Thymus (tissue), 11 donors: ENCODE measurements at regions not wholly inside any gene's neighbourhood (a gene's known extent, or its start where the extent isn't known, plus 50 kb on each side); places are given as distances from the start of the nearest gene placed in this dataset.

Experiments used
- DNase-seq, 9 donors: peaks; one replicate each; pipeline ENCODE4 v3.0.0-alpha.2; 2013; ENCODE audit warnings: low spot score in 9 of 9, low read depth in 6 of 9, missing footprints in 1 of 9
- H3K27ac ChIP-seq, 2 donors: one replicate each; pipeline ENCODE4 v1.5.1; 2013; ENCODE audit warnings: control low read depth in 1 of 2, low read depth in 1 of 2, low read length in 1 of 2, mild to moderate bottlenecking in 1 of 2, moderate library complexity in 1 of 2
- H3K27me3 ChIP-seq, 2 donors: one replicate each; pipeline ENCODE4 v1.5.1; 2013; ENCODE audit warnings: low read length in 1 of 2; ENCODE audit not compliant: control insufficient read depth in 2 of 2, insufficient read depth in 1 of 2
- H3K36me3 ChIP-seq, 2 donors: one replicate each; pipeline ENCODE4 v1.5.1; 2013; ENCODE audit warnings: low read length in 1 of 2, mild to moderate bottlenecking in 1 of 2, moderate library complexity in 1 of 2; ENCODE audit not compliant: control insufficient read depth in 2 of 2, insufficient read depth in 2 of 2
- H3K4me1 ChIP-seq, 2 donors: one replicate each; pipeline ENCODE4 v1.5.1; 2013; ENCODE audit warnings: low read length in 2 of 2; ENCODE audit not compliant: control insufficient read depth in 2 of 2, insufficient read depth in 2 of 2
- H3K4me3 ChIP-seq, 2 donors: one replicate each; pipeline ENCODE4 v1.5.1; 2013; ENCODE audit warnings: low read length in 2 of 2, control low read depth in 1 of 2, mild to moderate bottlenecking in 1 of 2
- H3K9me3 ChIP-seq, 2 donors: one replicate each; pipeline ENCODE4 v1.5.1; 2013; ENCODE audit warnings: low read length in 1 of 2, mild to moderate bottlenecking in 1 of 2; ENCODE audit not compliant: control insufficient read depth in 2 of 2, insufficient read depth in 1 of 2
- WGBS: extraction: QIAGEN DNeasy Blood & Tissue Kit; methylation state at CpG from one replicate; pipeline ENCODE4 v1.1.7; 2013; 5-methylcytosine and 5-hydroxymethylcytosine counted together
- donor health status: healthy.

DNA sequence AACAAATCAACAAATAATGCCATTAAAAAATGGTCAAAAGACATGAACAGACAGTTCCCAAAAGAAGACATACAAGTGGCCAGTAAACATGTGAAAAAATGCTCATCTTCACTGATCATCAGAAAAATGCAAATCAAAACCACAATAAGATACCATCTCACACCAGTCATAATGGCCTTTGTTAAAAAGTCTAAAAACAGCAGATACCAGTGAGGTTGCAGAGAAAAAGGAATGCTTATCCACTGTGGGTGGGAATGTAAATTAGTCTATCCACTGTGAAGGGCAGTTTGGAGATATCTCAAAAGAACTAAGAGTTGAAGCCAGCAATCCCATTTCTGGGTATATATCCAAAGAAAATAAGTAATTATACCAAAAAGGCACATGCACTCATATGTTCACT, 668.1 kb upstream of the CPEB2 start:
- Histone ChIP-seq H3K9me3 (no peaks in the 10 kb centered on the region), H3K27me3 (no peaks in the 10 kb centered on the region), H3K27ac (no peak overlapping the region), H3K4me3 (no peak overlapping the region), H3K4me1 (no peaks in the 10 kb centered on the region), H3K36me3 (no peaks in the 10 kb centered on the region)
- no peak for DNase-seq

- no peak overlapping the region for H3K4me3 ChIP-seq
- no peak overlapping the region for H3K27ac ChIP-seq
- H3K4me1 ChIP-seq: no peaks in the 10 kb centered on the region
- no peaks in the 10 kb centered on the region for H3K36me3 ChIP-seq
- no peaks in the 10 kb centered on the region for H3K9me3 ChIP-seq
- no peaks in the 10 kb centered on the region for H3K27me3 ChIP-seq
- WGBS: 97% methylated on average over 3 of the region's 3 CpGs
- no peak for DNase-seq
These were observed 666.4 kb upstream of the CPEB2 start for GRCh38 chr4:14335872-14336271.

GRCh38 chr4:14336656-14337055, 665.6 kb upstream of the CPEB2 start:
- Histone ChIP-seq H3K9me3 (no peaks in the 10 kb centered on the region), H3K4me1 (no peaks in the 10 kb centered on the region), H3K27ac (no peak overlapping the region), H3K4me3 (no peak overlapping the region), H3K36me3 (no peaks in the 10 kb centered on the region), H3K27me3 (no peaks in the 10 kb centered on the region)
- WGBS: 65% methylated on average over 2 of the region's 2 CpGs
- DNase-seq: no peak

GRCh38 chr4:14337892-14338584, 664.2 kb upstream of the CPEB2 start:
- Histone ChIP-seq H3K27me3 (no peaks in the 10 kb centered on the region), H3K4me1 (no peaks in the 10 kb centered on the region), H3K36me3 (no peaks in the 10 kb centered on the region), H3K27ac (no peak overlapping the region), H3K9me3 (no peaks in the 10 kb centered on the region), H3K4me3 (no peak overlapping the region)
- 91% methylated on average over 2 of the region's 2 CpGs for WGBS
- DNase-seq: no peak

- H3K27ac ChIP-seq: no peak overlapping the region
- H3K9me3 ChIP-seq: no peaks in the 10 kb centered on the region
- no peaks in the 10 kb centered on the region for H3K27me3 ChIP-seq
- WGBS: 90% methylated on average over 4 of the region's 4 CpGs
- no peaks in the 10 kb centered on the region for H3K4me1 ChIP-seq
- H3K36me3 ChIP-seq: no peaks in the 10 kb centered on the region
- DNase-seq: no peak
- no peak overlapping the region for H3K4me3 ChIP-seq
These were observed 663.6 kb upstream of the CPEB2 start for GRCh38 chr4:14338585-14339265.

GRCh38 chr4:14339715-14340114, 662.6 kb upstream of the CPEB2 start:
- Histone ChIP-seq H3K4me3 (no peak overlapping the region), H3K27ac (no peak overlapping the region), H3K9me3 (no peaks in the 10 kb centered on the region), H3K36me3 (no peaks in the 10 kb centered on the region), H3K4me1 (no peaks in the 10 kb centered on the region), H3K27me3 (no peaks in the 10 kb centered on the region)
- 98% methylated on average over 5 of the region's 5 CpGs for WGBS
- DNase-seq: no peak

GRCh38 chr4:14340321-14340720, 662.0 kb upstream of the CPEB2 start:
- no peaks in the 10 kb centered on the region for H3K9me3 ChIP-seq
- WGBS: 71% methylated on average over 4 of the region's 4 CpGs

DNA sequence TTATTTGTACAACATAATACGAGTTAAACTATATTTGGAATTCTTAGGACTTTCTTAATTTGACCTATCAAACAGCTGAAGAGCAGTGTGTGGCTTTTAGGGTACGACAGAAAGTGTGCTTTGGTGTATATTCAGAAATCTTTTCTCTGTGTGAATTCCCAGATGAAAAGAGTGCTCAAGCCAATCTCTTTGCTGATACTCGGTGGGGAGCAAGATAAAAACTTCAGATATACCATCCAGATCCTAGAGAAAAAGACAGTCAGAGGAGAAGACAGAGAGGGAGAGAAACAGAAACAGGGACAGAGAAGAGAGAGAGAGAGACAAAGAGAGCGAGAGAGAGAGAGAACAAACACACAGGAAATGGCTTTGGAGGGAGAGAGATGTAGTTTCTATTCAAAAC, 658.3 kb upstream of the CPEB2 start:
- Histone ChIP-seq H3K27me3 (no peaks in the 10 kb centered on the region), H3K4me3 (no peak overlapping the region), H3K27ac (no peak overlapping the region), H3K4me1 (no peaks in the 10 kb centered on the region), H3K36me3 (no peaks in the 10 kb centered on the region), H3K9me3 (no peaks in the 10 kb centered on the region)
- WGBS: 79% methylated on average over 4 of the region's 4 CpGs
- no peak for DNase-seq

More at GRCh38 chr4:14340321-14340720, 662.0 kb upstream of the CPEB2 start:
- H3K27ac ChIP-seq: no peak overlapping the region
- no peaks in the 10 kb centered on the region for H3K4me1 ChIP-seq
- DNase-seq: no peak
- no peak overlapping the region for H3K4me3 ChIP-seq
- no peaks in the 10 kb centered on the region for H3K27me3 ChIP-seq
- no peaks in the 10 kb centered on the region for H3K36me3 ChIP-seq

DNA sequence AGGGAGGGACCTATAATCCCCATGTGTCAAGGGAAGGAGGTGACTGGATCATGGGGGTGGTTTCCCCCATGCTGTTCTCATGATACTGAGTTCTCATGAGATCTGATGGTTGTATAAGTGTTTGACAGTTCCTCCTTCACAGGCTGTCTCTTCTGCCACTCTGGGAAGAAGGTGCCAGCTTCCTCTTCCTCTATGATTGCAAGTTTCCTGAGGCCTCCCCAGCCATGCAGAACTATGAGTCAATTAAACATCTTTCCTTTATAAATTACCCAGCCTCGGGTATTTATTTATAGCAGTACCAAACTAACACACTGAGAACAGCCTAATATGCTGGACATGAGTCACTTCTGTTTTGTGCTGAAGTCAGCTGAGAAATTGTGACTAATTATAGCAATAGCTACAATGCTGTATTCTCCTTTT, 656.9 kb upstream of the CPEB2 start:
- no peak for DNase-seq
- Histone ChIP-seq H3K4me3 (no peak overlapping the region), H3K27ac (no peak overlapping the region), H3K4me1 (no peaks in the 10 kb centered on the region), H3K27me3 (no peaks in the 10 kb centered on the region), H3K36me3 (no peaks in the 10 kb centered on the region), H3K9me3 (no peaks in the 10 kb centered on the region)
- WGBS: 37% methylated on average over 1 of the region's 1 CpG
